ENCODE measurements at regions not wholly inside any gene's neighbourhood (a gene's known extent, or its start where the extent isn't known, plus 50 kb on each side); places are given as distances from the start of the nearest gene placed in this dataset.

DNA sequence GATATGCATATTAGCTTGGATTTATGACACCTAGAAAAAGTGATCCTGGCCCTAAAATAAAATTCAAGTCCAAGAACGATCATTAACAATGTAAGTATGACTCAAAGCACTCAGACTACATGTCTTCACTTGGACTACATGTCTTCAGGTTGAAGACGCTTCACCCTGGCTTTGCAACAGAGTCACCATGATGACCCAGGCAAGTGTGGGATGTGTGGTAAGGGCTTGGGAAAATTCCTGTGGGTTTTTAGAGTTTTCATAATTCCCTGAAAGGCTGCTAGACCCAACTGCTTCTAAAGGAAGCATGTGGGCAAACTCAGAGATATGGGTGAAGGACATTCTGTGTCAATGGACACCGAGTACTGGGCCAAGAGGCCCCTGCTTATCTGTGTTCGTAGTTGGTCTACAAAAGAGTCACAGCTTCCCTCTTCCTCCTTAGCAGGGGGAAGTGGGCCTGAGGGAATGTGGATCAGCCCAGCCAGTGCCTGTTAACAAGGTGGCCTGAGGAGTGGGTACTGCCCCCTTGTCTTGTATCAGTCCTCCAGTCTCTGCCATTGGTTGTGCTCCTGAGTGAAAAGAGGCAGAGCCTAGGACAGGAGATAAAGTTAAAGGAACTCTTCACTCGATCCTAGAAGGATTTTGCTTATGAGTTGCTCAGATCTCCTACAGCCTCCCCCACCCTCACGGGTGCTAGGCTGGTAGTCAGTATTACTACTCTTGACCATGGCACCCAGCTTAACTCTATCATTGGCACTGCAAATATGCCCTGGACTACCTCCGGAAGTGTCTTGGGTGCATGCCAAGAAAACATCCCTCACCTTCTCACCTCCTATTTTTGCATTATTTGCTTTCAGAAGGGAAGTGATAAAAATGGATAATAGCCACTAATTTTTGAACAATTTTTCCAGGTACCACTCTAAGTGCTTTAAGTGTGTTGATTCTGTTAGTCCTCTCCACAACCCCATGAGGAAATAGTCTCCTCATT lies 406.3 kb downstream of the COG6 start:
- no peak for FAIRE-seq
- TF ChIP-seq, protein P1, sequence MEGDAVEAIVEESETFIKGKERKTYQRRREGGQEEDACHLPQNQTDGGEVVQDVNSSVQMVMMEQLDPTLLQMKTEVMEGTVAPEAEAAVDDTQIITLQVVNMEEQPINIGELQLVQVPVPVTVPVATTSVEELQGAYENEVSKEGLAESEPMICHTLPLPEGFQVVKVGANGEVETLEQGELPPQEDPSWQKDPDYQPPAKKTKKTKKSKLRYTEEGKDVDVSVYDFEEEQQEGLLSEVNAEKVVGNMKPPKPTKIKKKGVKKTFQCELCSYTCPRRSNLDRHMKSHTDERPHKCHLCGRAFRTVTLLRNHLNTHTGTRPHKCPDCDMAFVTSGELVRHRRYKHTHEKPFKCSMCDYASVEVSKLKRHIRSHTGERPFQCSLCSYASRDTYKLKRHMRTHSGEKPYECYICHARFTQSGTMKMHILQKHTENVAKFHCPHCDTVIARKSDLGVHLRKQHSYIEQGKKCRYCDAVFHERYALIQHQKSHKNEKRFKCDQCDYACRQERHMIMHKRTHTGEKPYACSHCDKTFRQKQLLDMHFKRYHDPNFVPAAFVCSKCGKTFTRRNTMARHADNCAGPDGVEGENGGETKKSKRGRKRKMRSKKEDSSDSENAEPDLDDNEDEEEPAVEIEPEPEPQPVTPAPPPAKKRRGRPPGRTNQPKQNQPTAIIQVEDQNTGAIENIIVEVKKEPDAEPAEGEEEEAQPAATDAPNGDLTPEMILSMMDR (IDR thresholded peaks at IDR 0.05; ENCODE audit: insufficient read depth, missing control alignments) = no peak
- no peak for DNase-seq (ENCODE audit: insufficient read length, low spot score)

DNA sequence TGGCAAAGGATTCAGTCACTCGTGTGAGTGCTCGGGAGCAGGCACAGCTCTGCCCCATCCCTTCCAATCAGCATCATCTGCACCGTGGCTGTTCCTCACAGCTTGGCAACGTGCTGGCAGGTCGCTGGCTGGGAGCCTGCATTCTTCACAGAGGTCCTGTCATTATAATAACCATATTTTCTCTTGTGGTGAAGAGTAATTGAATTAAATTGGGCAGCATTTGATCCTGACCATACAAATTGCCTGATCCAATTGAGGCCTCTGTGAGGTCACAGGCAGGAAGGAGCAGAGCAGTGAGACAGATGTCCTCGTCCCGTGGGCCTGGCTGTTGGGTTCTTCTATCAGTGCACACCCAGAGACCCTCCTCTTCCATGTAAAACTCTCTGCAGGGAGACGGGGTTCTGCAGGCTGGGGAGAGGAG lies 407.8 kb downstream of the COG6 start:
- TF ChIP-seq, protein P1 (IDR thresholded peaks at IDR 0.05; ENCODE audit: insufficient read depth, missing control alignments) = no peak
- DNase-seq (ENCODE audit: insufficient read length, low spot score) (no peak), FAIRE-seq (no peak)

DNA sequence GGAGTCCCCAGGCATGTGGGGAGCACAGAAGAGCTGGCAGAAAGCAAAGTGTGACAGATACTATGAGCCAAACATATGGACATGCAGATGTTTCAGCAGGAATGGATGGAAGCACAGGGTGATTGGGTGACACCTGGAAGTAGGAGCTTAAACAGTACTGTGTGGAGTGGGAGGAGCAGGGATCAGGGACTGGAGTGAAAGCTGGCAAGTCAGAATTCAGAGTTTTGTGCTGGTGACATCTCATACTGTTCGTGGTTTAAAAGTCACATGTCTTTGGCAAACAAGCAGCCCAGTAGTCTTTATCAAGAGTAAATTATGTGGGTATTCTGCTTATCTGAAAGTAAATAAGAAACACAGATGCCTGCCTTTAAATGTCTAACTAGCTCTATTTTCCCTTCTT lies 408.2 kb downstream of the COG6 start:
- DNase-seq (ENCODE audit: insufficient read length, low spot score) (no peak), FAIRE-seq (no peak)
- TF ChIP-seq, protein P1 (IDR thresholded peaks at IDR 0.05; ENCODE audit: insufficient read depth, missing control alignments) = no peak

DNA sequence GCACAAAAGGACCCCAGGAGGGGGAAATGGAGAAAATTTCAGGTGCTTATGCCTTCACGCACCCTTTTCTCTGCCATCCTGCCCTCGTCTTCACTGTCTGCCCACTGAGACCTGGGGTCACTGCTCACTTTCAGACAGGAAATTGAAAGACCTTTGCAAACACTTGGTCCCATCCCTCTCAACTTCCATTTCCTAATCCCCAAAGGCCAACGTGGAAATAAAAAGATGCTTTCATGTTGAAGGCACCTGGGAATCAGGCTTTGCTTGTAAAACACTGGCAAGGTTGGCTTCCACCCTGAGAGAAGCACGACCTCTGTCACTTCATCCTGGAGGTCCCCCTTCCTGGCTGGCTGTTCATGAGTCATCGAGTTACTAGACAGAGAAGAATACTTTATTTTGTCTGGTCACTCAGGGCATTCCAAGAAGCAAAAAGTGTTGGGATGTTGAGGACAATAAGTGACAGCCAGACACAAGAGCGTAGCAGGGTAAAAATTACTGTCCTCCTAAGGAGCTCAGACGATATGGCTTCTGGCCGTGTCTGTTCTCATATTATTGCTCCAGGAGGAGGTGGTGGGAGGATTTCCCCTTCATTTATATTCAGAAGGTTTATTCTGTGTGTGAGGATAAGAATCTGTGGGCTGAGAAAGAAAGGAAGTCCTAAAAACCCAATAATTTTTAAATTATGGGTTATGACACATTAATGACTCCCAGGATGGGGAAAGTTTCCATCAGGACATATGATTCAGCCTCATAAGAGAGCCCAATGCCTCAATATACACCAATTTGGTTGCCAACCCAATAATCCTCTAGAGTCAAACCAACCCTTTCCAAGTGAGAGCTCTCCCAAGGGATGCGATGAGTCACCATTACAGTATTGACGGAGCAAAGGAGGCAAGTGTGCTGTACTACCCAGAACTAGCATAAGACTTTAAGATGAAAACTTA lies 409.0 kb downstream of the COG6 start:
- FAIRE-seq (no peak), DNase-seq (ENCODE audit: insufficient read length, low spot score) (no peak)
- TF ChIP-seq, protein P1 (IDR thresholded peaks at IDR 0.05; ENCODE audit: insufficient read depth, missing control alignments) = no peak

DNA sequence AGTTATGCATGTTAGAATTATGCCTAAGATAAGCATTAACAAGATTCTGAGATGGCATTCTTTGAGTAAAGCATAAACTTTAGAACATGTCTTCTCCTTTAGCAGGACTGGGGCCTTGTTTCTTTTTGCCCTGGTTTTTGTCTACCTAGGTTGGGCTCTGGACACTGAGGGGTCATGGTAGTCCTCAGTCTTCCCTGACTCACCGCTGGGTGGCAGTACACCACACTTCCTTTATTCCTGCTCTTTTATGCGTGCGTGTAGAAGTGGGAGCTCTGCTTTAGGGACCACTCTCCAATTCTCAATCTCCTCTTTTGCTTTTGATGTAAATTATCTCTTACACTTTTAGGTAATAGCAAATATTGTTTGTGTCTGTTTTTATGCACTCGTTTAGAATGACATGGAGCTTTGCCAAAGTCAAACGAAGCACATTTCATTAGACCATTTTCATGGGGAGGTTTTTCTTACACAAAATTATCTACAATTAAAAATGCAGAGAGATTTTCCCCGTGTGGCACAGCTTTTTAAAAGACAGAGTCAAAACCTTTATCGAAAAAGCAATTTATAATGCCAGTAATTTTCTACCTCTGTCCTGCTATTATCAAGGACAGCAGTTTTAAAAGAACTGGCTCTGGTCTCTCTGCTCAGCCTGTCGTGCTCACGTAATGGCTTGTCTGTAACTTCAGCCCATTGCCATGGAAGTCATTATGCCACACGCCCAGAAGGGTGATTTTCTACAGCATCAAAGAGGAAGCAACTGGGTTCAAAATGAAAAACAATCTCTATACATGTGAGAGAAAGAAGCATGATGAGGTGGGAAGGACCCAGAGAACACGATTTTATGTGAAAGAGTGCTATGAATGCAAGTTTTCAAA lies 413.9 kb downstream of the COG6 start:
- DNase-seq (ENCODE audit: insufficient read length, low spot score) (peak; percentile 27), FAIRE-seq (no peak)
- TF ChIP-seq, protein P1 (IDR thresholded peaks at IDR 0.05; ENCODE audit: insufficient read depth, missing control alignments) = peak; percentile 86

DNA sequence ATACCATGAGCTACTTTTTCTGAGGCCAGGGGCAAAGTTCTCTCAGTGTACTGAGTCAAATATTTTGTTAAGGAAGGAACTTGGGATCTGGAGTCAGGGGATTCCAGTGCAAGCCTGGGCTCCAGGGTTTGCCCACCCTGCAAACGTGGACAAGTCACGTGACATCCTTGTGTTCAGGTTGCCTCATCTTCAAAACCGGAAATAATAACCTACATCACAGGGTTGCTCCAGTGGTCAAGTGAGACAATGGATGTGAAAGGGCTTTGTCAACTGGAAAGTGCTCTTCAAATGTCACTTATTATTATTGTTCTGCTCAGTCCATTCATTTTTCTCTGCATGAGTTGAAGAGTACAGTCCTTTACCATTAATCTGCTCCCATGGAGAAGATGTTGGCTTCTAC lies 414.9 kb downstream of the COG6 start:
- DNase-seq (ENCODE audit: insufficient read length, low spot score) = no peak
- no peak for FAIRE-seq
- TF ChIP-seq, protein P1 (IDR thresholded peaks at IDR 0.05; ENCODE audit: insufficient read depth, missing control alignments) = no peak

Measured in D721Med (cell line).